ENCODE measurements at regions not wholly inside any gene's neighbourhood (a gene's known extent, or its start where the extent isn't known, plus 50 kb on each side); places are given as distances from the start of the nearest gene placed in this dataset.

DNA sequence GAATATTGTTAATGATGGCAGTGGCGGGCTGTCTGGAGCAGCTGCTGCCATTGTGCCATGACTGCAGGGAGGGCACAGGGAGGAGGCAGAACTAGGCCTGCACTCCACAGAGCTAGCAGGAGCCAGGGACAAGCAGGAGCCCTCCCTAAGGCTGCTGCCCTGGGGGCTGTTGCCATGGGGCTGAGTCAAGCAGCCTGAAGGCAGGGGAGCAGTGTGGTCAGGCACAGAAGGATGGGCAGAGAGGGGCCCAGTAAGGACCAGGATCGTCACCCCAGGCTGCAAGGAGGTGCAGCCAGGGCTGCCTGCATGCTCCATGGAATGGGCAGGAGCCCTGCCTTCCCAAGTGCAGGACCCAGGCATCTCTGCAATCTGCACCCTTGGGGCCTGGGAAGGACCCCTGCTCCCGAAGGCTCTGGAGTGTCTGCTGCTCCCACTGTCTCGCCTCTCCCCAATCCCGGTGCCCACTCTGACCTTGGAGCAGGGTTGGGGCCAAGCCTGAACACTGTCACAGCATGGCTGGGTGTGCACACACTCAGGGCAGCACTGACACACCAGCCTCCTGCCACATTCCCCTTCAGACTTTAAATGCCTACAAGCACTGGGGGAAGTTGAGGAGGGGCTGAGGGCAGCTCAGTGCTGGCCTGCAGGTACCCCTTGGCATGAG lies 98.3 kb upstream of the GALNTL6 start:
- TF ChIP-seq, protein P1, sequence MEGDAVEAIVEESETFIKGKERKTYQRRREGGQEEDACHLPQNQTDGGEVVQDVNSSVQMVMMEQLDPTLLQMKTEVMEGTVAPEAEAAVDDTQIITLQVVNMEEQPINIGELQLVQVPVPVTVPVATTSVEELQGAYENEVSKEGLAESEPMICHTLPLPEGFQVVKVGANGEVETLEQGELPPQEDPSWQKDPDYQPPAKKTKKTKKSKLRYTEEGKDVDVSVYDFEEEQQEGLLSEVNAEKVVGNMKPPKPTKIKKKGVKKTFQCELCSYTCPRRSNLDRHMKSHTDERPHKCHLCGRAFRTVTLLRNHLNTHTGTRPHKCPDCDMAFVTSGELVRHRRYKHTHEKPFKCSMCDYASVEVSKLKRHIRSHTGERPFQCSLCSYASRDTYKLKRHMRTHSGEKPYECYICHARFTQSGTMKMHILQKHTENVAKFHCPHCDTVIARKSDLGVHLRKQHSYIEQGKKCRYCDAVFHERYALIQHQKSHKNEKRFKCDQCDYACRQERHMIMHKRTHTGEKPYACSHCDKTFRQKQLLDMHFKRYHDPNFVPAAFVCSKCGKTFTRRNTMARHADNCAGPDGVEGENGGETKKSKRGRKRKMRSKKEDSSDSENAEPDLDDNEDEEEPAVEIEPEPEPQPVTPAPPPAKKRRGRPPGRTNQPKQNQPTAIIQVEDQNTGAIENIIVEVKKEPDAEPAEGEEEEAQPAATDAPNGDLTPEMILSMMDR (IDR thresholded peaks at IDR 0.05; ENCODE audit: low read length), result no peak
- TF ChIP-seq EZH2 (optimal IDR thresholded peaks at IDR 0.05; ENCODE audit: low read depth, low read length) (no peak), EZH2phosphoT487 (IDR thresholded peaks at IDR 0.05; ENCODE audit: low read length) (no peak)
